Parathyroid adenoma (tissue), 2 donors: ENCODE measurements at regions not wholly inside any gene's neighbourhood (a gene's known extent, or its start where the extent isn't known, plus 50 kb on each side); places are given as distances from the start of the nearest gene placed in this dataset.
A peak's percentile ranks its signal among the peaks of the same experiment; 100 is the strongest.

ENCODE experiments used
- H2AFZ ChIP-seq: fragments of 300-600 bp; sonication (generic); one replicate; pipeline ENCODE4 v1.7.0; 2017; ENCODE audit warnings: antibody characterized with exemption, mild to moderate bottlenecking
- H3K27ac ChIP-seq: fragments of 300-600 bp; sonication (generic); one replicate; pipeline ENCODE4 v1.7.0; 2017
- H3K27me3 ChIP-seq: fragments of 300-600 bp; sonication (generic); one replicate; pipeline ENCODE4 v1.7.0; 2017; ENCODE audit warnings: low read length; ENCODE audit not compliant: control insufficient read depth, insufficient read depth
- H3K36me3 ChIP-seq: fragments of 300-600 bp; sonication (generic); one replicate; pipeline ENCODE4 v1.7.0; 2017; ENCODE audit warnings: low read length; ENCODE audit not compliant: control insufficient read depth, insufficient read depth
- H3K4me1 ChIP-seq: fragments of 300-600 bp; sonication (generic); one replicate; pipeline ENCODE4 v1.7.0; 2017; ENCODE audit warnings: control low read depth
- H3K4me2 ChIP-seq: fragments of 300-600 bp; sonication (generic); one replicate; pipeline ENCODE4 v1.7.0; 2017; ENCODE audit warnings: low read length
- H3K4me3 ChIP-seq: fragments of 300-600 bp; sonication (generic); one replicate; pipeline ENCODE4 v1.7.0; 2017; ENCODE audit warnings: low read depth, low read length
- H3K79me2 ChIP-seq: fragments of 300-600 bp; sonication (generic); one replicate; pipeline ENCODE4 v1.7.0; 2017; ENCODE audit warnings: control low read depth
- H3K9ac ChIP-seq: fragments of 300-600 bp; sonication (generic); one replicate; pipeline ENCODE4 v1.7.0; 2017; ENCODE audit warnings: mild to moderate bottlenecking
- H3K9me3 ChIP-seq: fragments of 300-600 bp; sonication (generic); one replicate; pipeline ENCODE4 v1.7.0; 2017; ENCODE audit warnings: low read length; ENCODE audit not compliant: control insufficient read depth
- CTCF ChIP-seq: fragments of 300-600 bp; sonication (generic); IDR thresholded peaks from one replicate; pipeline ENCODE4 v1.7.0; 2017; ENCODE audit warnings: antibody characterized with exemption, mild to moderate bottlenecking
- donor health status: primary hyperparathyroidism.

GRCh38 chr2:172336681-172337080 is 90.7 kb upstream of the ITGA6 start:
- Histone ChIP-seq H3K36me3 (no peaks in the 10 kb centered on the region), H2AFZ (no peak overlapping the region), H3K4me3 (no peak overlapping the region), H3K4me1 (no peaks in the 10 kb centered on the region), H3K27ac (no peak overlapping the region), H3K79me2 (no peaks in the 10 kb centered on the region), H3K9ac (no peak overlapping the region), H3K9me3 (no peaks in the 10 kb centered on the region), H3K4me2 (no peak overlapping the region), H3K27me3 (no peaks in the 10 kb centered on the region)
- no peak for TF ChIP-seq CTCF

GRCh38 chr2:172339371-172340010 is 87.9 kb upstream of the ITGA6 start:
- Histone ChIP-seq H3K9ac (no peak overlapping the region), H3K4me1 (no peaks in the 10 kb centered on the region), H2AFZ (peak overlapping the region; percentile 50), H3K79me2 (no peaks in the 10 kb centered on the region), H3K27me3 (no peaks in the 10 kb centered on the region), H3K36me3 (no peaks in the 10 kb centered on the region), H3K27ac (no peak overlapping the region), H3K9me3 (no peaks in the 10 kb centered on the region), H3K4me3 (no peak overlapping the region), H3K4me2 (no peak overlapping the region)
- TF ChIP-seq CTCF, result no peak

GRCh38 chr2:172340394-172340793 is 87.0 kb upstream of the ITGA6 start:
- Histone ChIP-seq H3K4me3 (no peak overlapping the region), H2AFZ (no peak overlapping the region), H3K4me1 (no peaks in the 10 kb centered on the region), H3K36me3 (no peaks in the 10 kb centered on the region), H3K9me3 (no peaks in the 10 kb centered on the region), H3K9ac (no peak overlapping the region), H3K79me2 (no peaks in the 10 kb centered on the region), H3K27ac (no peak overlapping the region), H3K27me3 (no peaks in the 10 kb centered on the region), H3K4me2 (no peak overlapping the region)
- TF ChIP-seq CTCF, result no peak

GRCh38 chr2:172342078-172342477 is 85.3 kb upstream of the ITGA6 start:
- no peak overlapping the region for H3K4me3 ChIP-seq
- H3K9ac ChIP-seq, result no peak overlapping the region
- no peaks in the 10 kb centered on the region for H3K9me3 ChIP-seq
- no peak for TF ChIP-seq CTCF
- no peak overlapping the region for H3K27ac ChIP-seq
- H3K4me1 ChIP-seq, result no peaks in the 10 kb centered on the region
- no peaks in the 10 kb centered on the region for H3K27me3 ChIP-seq
- H2AFZ ChIP-seq, result no peak overlapping the region
- no peaks in the 10 kb centered on the region for H3K36me3 ChIP-seq
- no peak overlapping the region for H3K4me2 ChIP-seq
- no peaks in the 10 kb centered on the region for H3K79me2 ChIP-seq

GRCh38 chr2:172342611-172343010 is 84.8 kb upstream of the ITGA6 start:
- H3K9ac ChIP-seq, result no peak overlapping the region
- no peak overlapping the region for H3K4me3 ChIP-seq
- no peak overlapping the region for H3K27ac ChIP-seq

More at GRCh38 chr2:172342611-172343010, 84.8 kb upstream of the ITGA6 start:
- Histone ChIP-seq H3K9me3 (no peaks in the 10 kb centered on the region), H3K4me1 (no peaks in the 10 kb centered on the region), H3K79me2 (no peaks in the 10 kb centered on the region), H3K36me3 (no peaks in the 10 kb centered on the region), H2AFZ (no peak overlapping the region), H3K4me2 (peak overlapping the region; percentile 5), H3K27me3 (no peaks in the 10 kb centered on the region)
- TF ChIP-seq CTCF, result no peak
